HL-60 (cell line): ENCODE measurements at regions not wholly inside any gene's neighbourhood (a gene's known extent, or its start where the extent isn't known, plus 50 kb on each side); places are given as distances from the start of the nearest gene placed in this dataset.

ENCODE experiments used
- DNase-seq, 2 experiments: peaks; one replicate each; pipeline ENCODE4 v3.0.0-alpha.2; 2010 to 2020; ENCODE audit warnings: low read depth in 1 of 2, low spot score in 1 of 2
- H3K27ac ChIP-seq: fragments of 250-450 bp; sonication (Bioruptor Pico); replicated peaks from 2 replicates; pipeline ENCODE4 v1.5.1; 2020; ENCODE audit warnings: mild to moderate bottlenecking, moderate library complexity
- H3K27me3 ChIP-seq: fragments of 250-450 bp; sonication (Bioruptor Pico); 2 replicates; pipeline ENCODE4 v1.5.1; 2021; ENCODE audit warnings: mild to moderate bottlenecking, moderate library complexity; ENCODE audit not compliant: insufficient read depth, poor library complexity, severe bottlenecking
- H3K4me3 ChIP-seq: replicated peaks from 2 replicates; pipeline ENCODE4 v1.5.1; 2011; ENCODE audit warnings: mild to moderate bottlenecking, control low read depth, low read length; ENCODE audit not compliant: insufficient read depth
- GABPA ChIP-seq: IDR thresholded peaks from 2 replicates; pipeline ENCODE4 v1.6.1; 2012; ENCODE audit warnings: low read depth
- POLR2AphosphoS5 ChIP-seq: IDR thresholded peaks from 2 replicates; pipeline ENCODE4 v1.6.1; 2012; ENCODE audit warnings: low read depth
- SPI1 ChIP-seq: IDR thresholded peaks from 2 replicates; pipeline ENCODE4 v1.6.1; 2012; ENCODE audit warnings: low read depth, mild to moderate bottlenecking, borderline replicate concordance
- TF ChIP-seq, protein P1 (sequence below): IDR thresholded peaks from 2 replicates; pipeline ENCODE4 v1.6.1; 2012; ENCODE audit warnings: low read depth; ENCODE audit not compliant: insufficient replicate concordance
- TF ChIP-seq, protein P2 (sequence below): IDR thresholded peaks from one replicate; pipeline ENCODE4 v1.5.1; 2011; ENCODE audit warnings: low read length, control low read depth, inconsistent platforms; ENCODE audit not compliant: insufficient read depth

DNA sequence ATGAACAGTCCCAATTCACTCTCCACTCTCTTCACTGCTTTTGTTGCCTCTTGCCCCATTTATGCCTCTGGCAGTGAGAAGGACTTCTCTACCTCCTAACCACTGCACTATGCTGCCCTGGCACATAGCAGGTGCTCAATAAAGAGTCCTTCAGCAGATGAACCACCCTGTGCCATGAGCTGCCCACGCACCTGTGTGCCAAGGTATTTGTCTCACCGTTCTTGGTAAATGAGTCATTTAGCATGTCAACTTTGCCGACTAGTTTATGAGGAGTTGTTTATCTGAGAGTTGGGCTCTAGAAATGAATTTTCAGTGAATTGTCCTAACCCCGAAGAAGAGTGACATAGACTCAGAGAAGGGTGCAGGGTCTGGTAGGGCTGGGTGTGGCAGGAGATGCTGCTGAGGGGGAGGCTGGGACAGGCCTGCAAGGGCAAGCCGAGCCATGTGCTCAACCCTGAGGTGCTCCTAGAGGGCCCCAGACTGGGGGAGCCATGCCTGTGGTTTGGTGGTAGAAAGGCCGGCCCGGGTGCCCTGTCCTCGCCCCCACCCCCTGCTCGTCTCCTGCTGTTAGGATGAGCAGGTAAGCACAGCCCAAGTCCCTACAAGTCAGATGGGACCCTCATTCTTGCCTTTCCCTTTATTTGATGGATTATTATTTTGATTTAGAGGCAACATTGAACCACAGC lies 654.5 kb downstream of the MATN1 start:
- DNase-seq = no peak
- Histone ChIP-seq H3K27ac (no peak overlapping the region), H3K4me3 (no peak overlapping the region), H3K27me3 (no peaks in the 10 kb centered on the region)
- TF ChIP-seq GABPA (no peak), SPI1 (no peak), POLR2AphosphoS5 (no peak)
- TF ChIP-seq, protein P1, sequence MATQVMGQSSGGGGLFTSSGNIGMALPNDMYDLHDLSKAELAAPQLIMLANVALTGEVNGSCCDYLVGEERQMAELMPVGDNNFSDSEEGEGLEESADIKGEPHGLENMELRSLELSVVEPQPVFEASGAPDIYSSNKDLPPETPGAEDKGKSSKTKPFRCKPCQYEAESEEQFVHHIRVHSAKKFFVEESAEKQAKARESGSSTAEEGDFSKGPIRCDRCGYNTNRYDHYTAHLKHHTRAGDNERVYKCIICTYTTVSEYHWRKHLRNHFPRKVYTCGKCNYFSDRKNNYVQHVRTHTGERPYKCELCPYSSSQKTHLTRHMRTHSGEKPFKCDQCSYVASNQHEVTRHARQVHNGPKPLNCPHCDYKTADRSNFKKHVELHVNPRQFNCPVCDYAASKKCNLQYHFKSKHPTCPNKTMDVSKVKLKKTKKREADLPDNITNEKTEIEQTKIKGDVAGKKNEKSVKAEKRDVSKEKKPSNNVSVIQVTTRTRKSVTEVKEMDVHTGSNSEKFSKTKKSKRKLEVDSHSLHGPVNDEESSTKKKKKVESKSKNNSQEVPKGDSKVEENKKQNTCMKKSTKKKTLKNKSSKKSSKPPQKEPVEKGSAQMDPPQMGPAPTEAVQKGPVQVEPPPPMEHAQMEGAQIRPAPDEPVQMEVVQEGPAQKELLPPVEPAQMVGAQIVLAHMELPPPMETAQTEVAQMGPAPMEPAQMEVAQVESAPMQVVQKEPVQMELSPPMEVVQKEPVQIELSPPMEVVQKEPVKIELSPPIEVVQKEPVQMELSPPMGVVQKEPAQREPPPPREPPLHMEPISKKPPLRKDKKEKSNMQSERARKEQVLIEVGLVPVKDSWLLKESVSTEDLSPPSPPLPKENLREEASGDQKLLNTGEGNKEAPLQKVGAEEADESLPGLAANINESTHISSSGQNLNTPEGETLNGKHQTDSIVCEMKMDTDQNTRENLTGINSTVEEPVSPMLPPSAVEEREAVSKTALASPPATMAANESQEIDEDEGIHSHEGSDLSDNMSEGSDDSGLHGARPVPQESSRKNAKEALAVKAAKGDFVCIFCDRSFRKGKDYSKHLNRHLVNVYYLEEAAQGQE = no peak
- TF ChIP-seq, protein P2, sequence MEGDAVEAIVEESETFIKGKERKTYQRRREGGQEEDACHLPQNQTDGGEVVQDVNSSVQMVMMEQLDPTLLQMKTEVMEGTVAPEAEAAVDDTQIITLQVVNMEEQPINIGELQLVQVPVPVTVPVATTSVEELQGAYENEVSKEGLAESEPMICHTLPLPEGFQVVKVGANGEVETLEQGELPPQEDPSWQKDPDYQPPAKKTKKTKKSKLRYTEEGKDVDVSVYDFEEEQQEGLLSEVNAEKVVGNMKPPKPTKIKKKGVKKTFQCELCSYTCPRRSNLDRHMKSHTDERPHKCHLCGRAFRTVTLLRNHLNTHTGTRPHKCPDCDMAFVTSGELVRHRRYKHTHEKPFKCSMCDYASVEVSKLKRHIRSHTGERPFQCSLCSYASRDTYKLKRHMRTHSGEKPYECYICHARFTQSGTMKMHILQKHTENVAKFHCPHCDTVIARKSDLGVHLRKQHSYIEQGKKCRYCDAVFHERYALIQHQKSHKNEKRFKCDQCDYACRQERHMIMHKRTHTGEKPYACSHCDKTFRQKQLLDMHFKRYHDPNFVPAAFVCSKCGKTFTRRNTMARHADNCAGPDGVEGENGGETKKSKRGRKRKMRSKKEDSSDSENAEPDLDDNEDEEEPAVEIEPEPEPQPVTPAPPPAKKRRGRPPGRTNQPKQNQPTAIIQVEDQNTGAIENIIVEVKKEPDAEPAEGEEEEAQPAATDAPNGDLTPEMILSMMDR = no peak

DNA sequence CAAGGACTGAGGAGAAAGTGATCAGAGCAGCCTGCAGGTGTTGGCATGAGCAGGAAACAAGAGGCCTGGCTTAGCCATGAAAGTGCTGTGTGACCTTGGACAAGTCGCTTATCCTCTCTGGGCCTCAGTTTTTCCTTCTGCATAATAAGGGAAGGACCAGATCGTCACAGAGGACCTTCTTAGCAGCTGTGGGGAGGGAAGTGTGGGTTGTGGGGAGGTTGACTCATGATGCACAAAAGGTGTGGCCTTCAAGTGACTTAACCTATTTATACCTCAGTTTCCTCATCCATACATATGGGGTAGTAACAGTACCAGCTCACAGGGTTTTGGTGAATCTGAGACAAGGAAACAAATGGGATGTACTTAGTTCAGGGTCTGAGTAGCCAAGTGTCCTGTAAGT lies 658.8 kb downstream of the MATN1 start:
- H3K4me3 ChIP-seq = no peak overlapping the region
- no peak for TF ChIP-seq GABPA
- TF ChIP-seq POLR2AphosphoS5 = no peak
- no peak for TF ChIP-seq SPI1
- TF ChIP-seq, protein P2 = no peak
- TF ChIP-seq, protein P1 = no peak
- DNase-seq = no peak

DNA sequence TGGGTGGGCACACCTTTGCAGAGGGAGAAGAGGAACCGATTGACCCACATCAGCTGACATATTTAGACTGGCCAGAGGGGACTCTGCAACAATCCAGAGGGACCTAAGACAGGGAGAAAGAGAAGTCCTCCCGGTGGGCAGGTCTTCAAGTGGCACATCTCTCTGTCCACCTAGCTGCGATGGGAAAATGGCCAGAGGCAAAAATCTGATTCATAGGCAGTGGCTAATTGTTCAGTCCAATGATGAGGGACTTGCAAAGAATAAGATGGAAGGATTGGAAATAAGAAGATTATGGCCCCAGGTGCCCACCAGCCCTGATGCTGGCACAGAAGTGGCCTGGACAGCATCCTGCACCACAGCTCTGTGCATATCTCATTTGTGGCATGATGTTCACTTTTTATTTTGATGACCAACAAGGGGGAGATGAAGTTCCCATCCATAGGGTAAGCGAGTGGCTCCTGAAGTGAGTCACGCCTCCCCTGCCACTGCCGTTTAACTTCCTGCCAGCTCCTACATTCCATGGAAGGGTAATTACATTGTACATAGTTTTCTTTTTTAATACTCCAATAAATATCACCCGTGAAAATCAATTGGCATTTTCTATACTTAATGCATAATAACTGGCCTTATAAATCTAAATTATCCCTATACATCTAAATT lies 659.6 kb downstream of the MATN1 start:
- no peaks in the 10 kb centered on the region for H3K27me3 ChIP-seq
- H3K4me3 ChIP-seq = no peak overlapping the region
- no peak for TF ChIP-seq POLR2AphosphoS5
- TF ChIP-seq GABPA = no peak
- TF ChIP-seq, protein P2 = no peak
- TF ChIP-seq SPI1 = no peak
- TF ChIP-seq, protein P1 = no peak
- no peak overlapping the region for H3K27ac ChIP-seq
- DNase-seq = no peak

More for the DNA sequence above, 658.8 kb downstream of the MATN1 start:
- Histone ChIP-seq H3K27me3 (no peaks in the 10 kb centered on the region), H3K27ac (no peak overlapping the region)
